Fibroblast of the aortic adventitia (primary cell): ENCODE measurements at regions not wholly inside any gene's neighbourhood (a gene's known extent, or its start where the extent isn't known, plus 50 kb on each side); places are given as distances from the start of the nearest gene placed in this dataset.
A peak's percentile ranks its signal among the peaks of the same experiment; 100 is the strongest.

Experiments
- DNase-seq: peaks from one replicate; pipeline ENCODE4 v3.0.0-alpha.2; 2010; ENCODE audit warnings: low read depth
- H3K4me3 ChIP-seq: 2 replicates; pipeline ENCODE4 v1.5.1; 2011; ENCODE audit warnings: low read depth, mild to moderate bottlenecking, control low read depth, low read length, moderate library complexity
- TF ChIP-seq, protein P1 (sequence below): IDR thresholded peaks from 2 replicates; pipeline ENCODE4 v1.5.1; 2011; ENCODE audit warnings: mild to moderate bottlenecking, low read length, control low read depth, inconsistent platforms; ENCODE audit not compliant: insufficient read depth

DNA sequence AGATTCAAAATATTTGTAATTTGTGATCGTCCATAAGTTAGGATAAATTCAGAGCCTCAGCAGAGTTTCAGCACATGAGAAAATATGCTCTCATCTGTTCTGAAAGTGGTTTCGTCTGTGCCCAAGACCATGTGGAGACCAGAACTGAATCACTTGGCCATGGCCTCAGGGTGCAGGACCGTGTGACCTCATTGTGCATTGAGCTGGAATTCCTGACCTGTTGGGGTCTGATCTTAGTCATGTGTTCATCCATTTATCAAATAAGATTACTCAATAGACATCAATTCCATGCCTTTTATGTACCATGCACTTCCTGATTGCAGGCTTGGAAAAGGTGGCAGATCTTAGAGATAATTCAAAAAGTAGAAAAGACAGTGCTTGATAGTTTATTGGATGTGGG lies 680.5 kb downstream of the QKI start:
- no peak for DNase-seq
- TF ChIP-seq, protein P1, sequence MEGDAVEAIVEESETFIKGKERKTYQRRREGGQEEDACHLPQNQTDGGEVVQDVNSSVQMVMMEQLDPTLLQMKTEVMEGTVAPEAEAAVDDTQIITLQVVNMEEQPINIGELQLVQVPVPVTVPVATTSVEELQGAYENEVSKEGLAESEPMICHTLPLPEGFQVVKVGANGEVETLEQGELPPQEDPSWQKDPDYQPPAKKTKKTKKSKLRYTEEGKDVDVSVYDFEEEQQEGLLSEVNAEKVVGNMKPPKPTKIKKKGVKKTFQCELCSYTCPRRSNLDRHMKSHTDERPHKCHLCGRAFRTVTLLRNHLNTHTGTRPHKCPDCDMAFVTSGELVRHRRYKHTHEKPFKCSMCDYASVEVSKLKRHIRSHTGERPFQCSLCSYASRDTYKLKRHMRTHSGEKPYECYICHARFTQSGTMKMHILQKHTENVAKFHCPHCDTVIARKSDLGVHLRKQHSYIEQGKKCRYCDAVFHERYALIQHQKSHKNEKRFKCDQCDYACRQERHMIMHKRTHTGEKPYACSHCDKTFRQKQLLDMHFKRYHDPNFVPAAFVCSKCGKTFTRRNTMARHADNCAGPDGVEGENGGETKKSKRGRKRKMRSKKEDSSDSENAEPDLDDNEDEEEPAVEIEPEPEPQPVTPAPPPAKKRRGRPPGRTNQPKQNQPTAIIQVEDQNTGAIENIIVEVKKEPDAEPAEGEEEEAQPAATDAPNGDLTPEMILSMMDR: no peak
- no peak overlapping the region for H3K4me3 ChIP-seq

DNA sequence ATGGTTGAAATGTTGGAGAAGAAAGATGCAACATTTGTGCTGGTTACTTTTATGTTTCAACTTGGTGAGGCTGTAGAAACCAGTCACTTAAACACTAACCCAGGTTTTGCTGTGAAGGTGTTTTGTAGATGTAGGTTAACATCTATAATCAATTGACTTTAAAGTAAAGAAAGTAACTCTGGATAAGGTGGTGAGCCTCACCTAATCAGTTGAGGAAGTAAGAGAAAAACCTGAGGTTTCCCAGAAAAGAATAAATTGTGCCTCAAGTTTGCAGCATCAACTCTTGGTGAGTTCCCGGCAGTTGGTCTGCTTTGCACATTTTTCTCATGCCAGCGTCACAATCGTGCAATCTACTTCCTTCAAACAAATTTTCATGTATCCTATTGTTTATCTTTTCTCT lies 673.4 kb downstream of the QKI start:
- no peak for DNase-seq
- TF ChIP-seq, protein P1: no peak
- H3K4me3 ChIP-seq: no peak overlapping the region

DNA sequence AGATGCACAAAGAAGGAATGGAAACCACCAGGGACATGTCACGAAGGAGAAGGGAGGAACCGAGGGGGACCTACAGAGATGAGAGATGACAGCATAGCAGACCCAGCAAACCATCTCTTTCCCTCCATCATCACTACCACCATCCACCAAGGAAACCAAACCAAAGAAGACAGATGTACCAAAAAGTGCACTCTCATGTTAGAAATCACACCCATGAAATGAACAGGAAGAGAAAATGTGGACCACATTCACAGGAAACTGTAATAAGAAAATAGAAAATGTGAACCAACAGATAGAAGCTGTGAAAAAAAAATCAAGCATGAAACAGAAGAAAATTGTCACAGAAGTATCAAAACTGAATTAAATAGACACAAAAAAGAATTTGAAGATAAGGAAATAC lies 672.7 kb downstream of the QKI start:
- no peak overlapping the region for H3K4me3 ChIP-seq
- DNase-seq: no peak
- TF ChIP-seq, protein P1: no peak

DNA sequence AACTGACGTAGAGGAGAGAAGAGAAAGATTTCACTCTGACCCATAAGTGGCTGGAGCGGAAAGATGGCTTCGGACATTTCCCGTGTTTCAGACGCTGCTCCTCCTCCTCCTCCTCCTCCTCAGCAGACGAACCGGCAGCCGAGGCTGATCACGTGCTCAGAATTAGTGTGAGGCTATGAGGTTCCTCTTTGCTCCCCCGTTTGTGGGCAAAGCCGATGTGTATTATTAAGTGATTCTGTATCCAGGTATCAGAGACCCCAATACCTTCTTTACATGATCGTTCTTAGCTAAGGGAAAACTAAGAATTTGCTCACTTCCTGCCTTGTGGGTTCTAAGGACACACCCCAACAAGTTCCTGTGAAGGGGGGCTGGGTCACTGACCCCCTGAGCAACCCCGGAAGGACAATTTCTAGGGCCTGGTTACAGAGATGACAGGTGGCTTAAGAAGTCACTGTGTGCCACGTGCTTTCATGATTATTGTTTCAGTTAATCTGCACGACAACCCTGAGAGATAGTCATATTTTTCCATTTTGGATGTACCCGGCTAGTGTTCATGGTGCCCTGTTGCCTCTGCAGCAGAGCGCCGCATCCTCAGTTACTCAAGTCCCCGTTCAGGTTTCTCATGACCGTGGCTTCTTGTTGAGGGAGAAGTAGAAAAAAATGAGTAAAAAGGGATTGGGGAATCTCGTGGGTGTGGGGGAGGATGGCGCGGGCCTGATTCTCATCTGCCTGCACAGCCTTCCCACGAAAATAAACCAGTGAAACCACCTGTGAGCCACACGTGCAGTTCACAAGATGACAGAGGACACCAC lies 671.8 kb downstream of the QKI start:
- H3K4me3 ChIP-seq: no peak overlapping the region
- DNase-seq: no peak
- TF ChIP-seq, protein P1: no peak

DNA sequence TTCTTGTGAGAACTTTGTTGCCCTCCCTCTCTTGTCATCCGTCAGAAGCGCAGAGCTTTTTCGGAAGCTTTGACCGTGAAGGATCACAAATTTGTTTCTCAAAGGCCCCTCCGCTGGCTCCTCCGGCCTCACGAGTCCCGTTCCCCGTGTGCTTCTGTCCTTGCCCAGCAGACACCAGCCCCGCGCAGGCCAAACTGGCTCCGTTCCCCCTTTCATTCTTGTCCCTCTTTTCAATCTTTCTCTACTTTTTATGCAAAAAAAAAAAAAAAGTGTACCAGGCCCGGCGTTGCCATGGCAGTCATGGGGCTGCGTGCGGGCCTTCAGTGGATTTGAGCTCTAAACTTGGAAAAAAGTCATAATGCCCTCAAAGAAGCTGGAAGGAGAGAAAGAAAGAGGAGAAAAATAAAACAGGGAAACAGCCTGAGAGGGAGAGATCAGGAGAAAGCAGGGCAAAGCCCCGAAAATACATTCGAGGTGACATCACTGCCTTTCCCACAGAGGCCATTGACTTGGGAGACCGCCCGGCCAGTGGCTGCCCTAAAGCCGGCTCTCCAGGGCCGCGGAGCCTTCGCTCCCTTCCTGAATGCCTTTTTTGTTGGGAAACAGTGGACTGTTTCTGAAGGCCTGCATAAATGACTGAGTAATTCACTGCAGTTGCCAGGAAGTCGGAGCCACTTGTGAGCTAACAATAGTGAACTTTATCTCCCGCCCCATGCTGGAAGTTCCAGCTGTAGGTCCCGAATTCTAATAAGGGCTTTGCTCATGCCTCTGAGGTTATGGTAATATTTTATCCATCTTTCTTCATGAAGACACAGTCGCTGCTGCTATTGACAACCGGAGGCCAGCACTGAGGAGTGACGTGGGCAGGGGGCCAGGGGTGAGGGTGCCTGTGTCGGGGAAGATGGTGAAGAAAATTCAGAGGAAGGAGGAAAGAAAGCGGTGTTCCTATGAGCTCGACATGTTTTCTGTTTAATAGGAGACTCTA lies 670.9 kb downstream of the QKI start:
- H3K4me3 ChIP-seq: no peak overlapping the region
- peak; percentile 83 for DNase-seq
- TF ChIP-seq, protein P1: no peak

DNA sequence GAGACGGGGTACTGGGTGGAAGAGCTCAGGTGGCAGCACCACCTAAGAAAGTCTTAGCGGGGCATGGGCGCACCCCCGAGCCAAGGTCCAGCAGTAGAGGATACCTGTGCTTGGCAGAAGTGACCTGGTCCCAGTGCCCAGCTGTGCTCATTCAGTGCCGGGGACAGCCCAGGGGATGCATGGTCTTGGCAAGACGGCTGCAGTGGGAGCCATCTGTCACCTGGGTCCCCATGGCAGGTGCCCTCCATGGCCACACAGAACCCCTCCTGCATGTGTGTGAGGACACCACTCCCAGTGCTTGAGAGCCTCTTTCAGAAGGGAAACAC lies 664.7 kb downstream of the QKI start:
- DNase-seq: no peak
- TF ChIP-seq, protein P1: no peak
- no peak overlapping the region for H3K4me3 ChIP-seq
